GM23248 (cell line): ENCODE measurements at regions not wholly inside any gene's neighbourhood (a gene's known extent, or its start where the extent isn't known, plus 50 kb on each side); places are given as distances from the start of the nearest gene placed in this dataset.

ENCODE experiments used
- EZH2 ChIP-seq: fragments of 200-600 bp; sonication (generic); IDR thresholded peaks from 2 replicates; pipeline ENCODE4 v1.6.1; 2018; ENCODE audit warnings: antibody characterized with exemption, mild to moderate bottlenecking; ENCODE audit not compliant: insufficient read depth, poor library complexity, severe bottlenecking
- EZH2phosphoT487 ChIP-seq: fragments of 200-600 bp; sonication (generic); IDR thresholded peaks from 2 replicates; pipeline ENCODE4 v1.6.1; 2018; ENCODE audit warnings: antibody characterized with exemption, moderate library complexity, mild to moderate bottlenecking, low read depth; ENCODE audit not compliant: insufficient read depth

DNA sequence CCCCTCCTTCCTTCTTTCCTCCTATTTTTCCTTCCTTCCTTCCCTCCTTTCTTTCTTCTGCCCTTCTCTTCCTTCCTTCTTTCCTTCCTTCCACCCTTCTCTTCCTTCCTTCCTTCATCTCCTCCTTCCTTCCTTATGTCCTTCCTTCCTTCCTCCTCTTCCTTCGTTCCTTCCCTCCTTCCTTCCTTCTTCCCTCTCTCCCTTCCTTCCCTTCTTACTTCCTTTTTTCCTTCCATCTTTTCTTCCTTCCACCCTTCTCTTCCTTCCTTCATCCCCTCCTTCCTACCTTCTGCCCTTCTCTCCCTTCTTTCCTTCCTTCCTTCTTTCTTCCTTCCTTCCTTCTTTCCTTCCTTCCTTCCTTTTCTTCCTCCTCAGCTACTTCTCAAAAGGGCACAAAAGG is 287.3 kb upstream of the ZNF507 start:
- TF ChIP-seq EZH2 = no peak
- no peak for TF ChIP-seq EZH2phosphoT487
